Activated CD4-positive, alpha-beta memory T cell treated with anti-CD3 and anti-CD28 coated beads, Interleukin-2, amount 10 ng/mL, durations not matched to agents 7 days and 5 days (primary cell): ENCODE measurements at regions not wholly inside any gene's neighbourhood (a gene's known extent, or its start where the extent isn't known, plus 50 kb on each side); places are given as distances from the start of the nearest gene placed in this dataset.
"Not testable (repeated sequence)": the region's sequence is repeated elsewhere in the genome, so short reads cannot be mapped to it uniquely, and the experiment has no call there.

Experiments
- CTCF ChIA-PET: fragments of 350-600 bp; sonication (Branson Sonifier 250); formaldehyde crosslinking; loops from one replicate; lab custom pipeline; 2021; ENCODE audit warnings: antibody characterized with exemption, inconsistent platforms; lab: Charles Lee
- POLR2A ChIA-PET: fragments of 350-600 bp; sonication (Branson Sonifier 250); formaldehyde crosslinking; loops from one replicate; lab custom pipeline; 2021; ENCODE audit warnings: antibody characterized with exemption; lab: Charles Lee
- DNase-seq: peaks from one replicate; pipeline ENCODE4 v3.0.0-alpha.2; 2020
- H3K27ac Mint-ChIP-seq: one replicate; pipeline ENCODE4 v1.8.0; 2021; ENCODE audit warnings: mild to moderate bottlenecking, mixed read lengths
- H3K27me3 Mint-ChIP-seq: one replicate; pipeline ENCODE4 v1.8.0; 2021; ENCODE audit warnings: mixed read lengths
- H3K36me3 Mint-ChIP-seq: one replicate; pipeline ENCODE4 v1.8.0; 2021; ENCODE audit warnings: low read depth, mixed read lengths
- H3K4me1 Mint-ChIP-seq: one replicate; pipeline ENCODE4 v1.8.0; 2021; ENCODE audit warnings: mixed read lengths
- H3K4me3 Mint-ChIP-seq: one replicate; pipeline ENCODE4 v1.8.0; 2021; ENCODE audit warnings: mild to moderate bottlenecking, mixed read lengths
- H3K9me3 Mint-ChIP-seq: one replicate; pipeline ENCODE4 v1.8.0; 2021; ENCODE audit warnings: mixed read lengths

DNA sequence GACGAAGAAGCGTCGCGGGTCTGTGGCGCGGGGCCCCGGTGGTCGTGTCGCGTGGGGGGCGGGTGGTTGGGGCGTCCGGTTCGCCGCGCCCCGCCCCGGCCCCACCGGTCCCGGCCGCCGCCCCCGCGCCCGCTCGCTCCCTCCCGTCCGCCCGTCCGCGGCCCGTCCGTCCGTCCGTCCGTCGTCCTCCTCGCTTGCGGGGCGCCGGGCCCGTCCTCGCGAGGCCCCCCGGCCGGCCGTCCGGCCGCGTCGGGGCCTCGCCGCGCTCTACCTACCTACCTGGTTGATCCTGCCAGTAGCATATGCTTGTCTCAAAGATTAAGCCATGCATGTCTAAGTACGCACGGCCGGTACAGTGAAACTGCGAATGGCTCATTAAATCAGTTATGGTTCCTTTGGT lies 1533.5 kb upstream of the TPTE start:
- H3K27me3 Mint-ChIP-seq, H3K4me1 Mint-ChIP-seq, CTCF ChIA-PET, POLR2A ChIA-PET, H3K27ac Mint-ChIP-seq, DNase-seq, H3K4me3 Mint-ChIP-seq, H3K36me3 Mint-ChIP-seq: not testable (repeated sequence)
- H3K9me3 Mint-ChIP-seq, result peaks cover 40% of the 10 kb centered on the region

DNA sequence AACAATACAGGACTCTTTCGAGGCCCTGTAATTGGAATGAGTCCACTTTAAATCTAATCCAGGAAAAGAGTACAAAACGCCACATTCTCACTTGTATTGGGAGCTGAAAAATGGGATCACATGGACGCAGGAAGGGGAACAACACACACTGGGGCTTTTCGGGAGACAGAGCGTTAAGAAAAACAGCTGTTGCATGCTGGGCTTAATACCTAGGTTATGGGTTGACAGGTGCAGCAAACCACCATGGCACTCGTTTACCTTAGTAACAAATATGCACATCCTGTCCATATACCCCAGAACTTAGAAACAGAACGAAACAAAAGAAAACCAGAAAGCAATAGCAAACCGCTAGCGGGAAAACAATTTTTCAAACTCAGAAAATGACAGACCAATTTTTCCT lies 1532.7 kb upstream of the TPTE start:
- H3K9me3 Mint-ChIP-seq, result peaks cover 47% of the 10 kb centered on the region
- H3K27ac Mint-ChIP-seq, result no peak overlapping the region
- POLR2A ChIA-PET, result no interaction called here
- DNase-seq, result no peak
- no peak overlapping the region for H3K4me3 Mint-ChIP-seq
- CTCF ChIA-PET, result no interaction called here
- H3K4me1 Mint-ChIP-seq, result no peaks in the 10 kb centered on the region
- H3K27me3 Mint-ChIP-seq, result no peaks in the 10 kb centered on the region
- no peaks in the 10 kb centered on the region for H3K36me3 Mint-ChIP-seq

DNA sequence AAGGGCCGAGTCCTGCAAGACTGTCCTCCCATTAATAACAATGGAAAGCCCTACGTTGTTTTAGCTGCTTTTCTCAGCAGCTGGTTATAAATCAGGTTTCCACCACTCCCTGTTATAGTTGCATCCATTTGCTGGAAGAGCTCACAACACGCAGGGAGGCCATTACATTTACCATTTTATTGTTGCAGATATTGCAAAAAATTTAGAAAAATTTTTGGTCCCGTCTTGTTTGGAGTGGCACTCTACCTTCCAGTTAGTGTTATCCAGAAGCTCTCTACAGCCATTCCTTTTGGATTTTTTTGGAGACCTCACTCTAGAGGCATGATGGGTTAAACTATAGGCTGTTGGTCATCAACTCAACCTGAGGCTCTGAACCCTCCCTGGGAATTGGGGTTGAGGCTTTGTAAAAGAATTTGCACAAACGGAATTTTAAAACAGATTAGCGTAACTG lies 1532.1 kb upstream of the TPTE start:
- no peak overlapping the region for H3K4me3 Mint-ChIP-seq
- ChIA-PET CTCF (no interaction called here), POLR2A (no interaction called here)
- H3K9me3 Mint-ChIP-seq, result peaks cover 50% of the 10 kb centered on the region
- no peak overlapping the region for H3K27ac Mint-ChIP-seq
- no peaks in the 10 kb centered on the region for H3K36me3 Mint-ChIP-seq
- DNase-seq, result no peak
- H3K27me3 Mint-ChIP-seq, result no peaks in the 10 kb centered on the region
- no peaks in the 10 kb centered on the region for H3K4me1 Mint-ChIP-seq

GRCh38 chr21:8989721-8990325 lies 1531.6 kb upstream of the TPTE start:
- H3K36me3 Mint-ChIP-seq, result no peaks in the 10 kb centered on the region
- peaks cover 53% of the 10 kb centered on the region for H3K9me3 Mint-ChIP-seq
- no peaks in the 10 kb centered on the region for H3K27me3 Mint-ChIP-seq
- POLR2A ChIA-PET, result no interaction called here
- no peak for DNase-seq
- no peaks in the 10 kb centered on the region for H3K4me1 Mint-ChIP-seq
- CTCF ChIA-PET, result no interaction called here
- H3K27ac Mint-ChIP-seq, result no peak overlapping the region
- H3K4me3 Mint-ChIP-seq, result no peak overlapping the region

GRCh38 chr21:8990326-8991087 lies 1530.9 kb upstream of the TPTE start:
- Mint-ChIP-seq H3K36me3 (no peaks in the 10 kb centered on the region), H3K27me3 (no peaks in the 10 kb centered on the region), H3K4me1 (no peaks in the 10 kb centered on the region), H3K27ac (no peak overlapping the region), H3K4me3 (no peak overlapping the region), H3K9me3 (peaks cover 57% of the 10 kb centered on the region)
- DNase-seq, result no peak
- ChIA-PET POLR2A (no interaction called here), CTCF (no interaction called here)

DNA sequence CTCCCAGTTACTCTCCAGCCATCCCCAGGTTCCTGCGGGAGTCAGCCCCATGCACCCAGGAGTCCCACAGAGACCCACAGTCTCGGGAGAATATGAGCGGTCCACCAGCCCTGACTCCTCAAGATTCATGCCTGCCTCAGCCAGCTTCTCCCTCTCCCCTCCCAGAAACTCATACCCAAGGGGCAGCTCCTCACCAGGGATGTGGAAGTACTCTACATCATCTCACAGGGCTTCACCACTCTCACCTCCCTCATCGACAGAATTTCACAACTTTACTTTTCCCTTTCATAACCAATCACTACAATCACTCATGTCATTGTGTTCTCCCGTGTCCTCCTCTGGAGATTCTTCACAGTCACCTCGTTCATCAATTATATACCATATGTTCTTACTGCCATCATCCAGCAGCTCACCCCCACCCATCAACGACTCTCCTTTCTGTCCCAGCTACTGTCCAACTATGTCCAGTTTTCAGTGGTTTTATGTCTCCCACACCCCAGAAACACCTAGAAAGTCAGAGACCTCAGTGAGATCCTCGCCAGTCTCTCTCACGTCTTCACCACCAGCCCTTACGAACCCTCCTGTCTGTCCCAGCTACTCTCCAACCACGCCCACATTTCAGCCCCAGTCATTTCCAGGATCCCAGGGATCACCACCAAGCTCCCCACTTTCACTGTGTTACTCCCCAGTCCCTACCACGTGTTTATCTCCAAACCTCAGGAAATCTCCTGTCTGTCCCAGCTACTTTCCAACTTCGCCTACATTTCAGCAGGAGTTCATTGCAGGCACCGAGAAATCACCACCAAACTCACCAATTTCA lies 1530.1 kb upstream of the TPTE start:
- H3K27ac Mint-ChIP-seq, result no peak overlapping the region
- H3K36me3 Mint-ChIP-seq, result no peaks in the 10 kb centered on the region
- ChIA-PET POLR2A (no interaction called here), CTCF (no interaction called here)
- peaks cover 57% of the 10 kb centered on the region for H3K9me3 Mint-ChIP-seq
- H3K4me3 Mint-ChIP-seq, result no peak overlapping the region
- no peaks in the 10 kb centered on the region for H3K4me1 Mint-ChIP-seq
- no peak for DNase-seq
- H3K27me3 Mint-ChIP-seq, result no peaks in the 10 kb centered on the region

DNA sequence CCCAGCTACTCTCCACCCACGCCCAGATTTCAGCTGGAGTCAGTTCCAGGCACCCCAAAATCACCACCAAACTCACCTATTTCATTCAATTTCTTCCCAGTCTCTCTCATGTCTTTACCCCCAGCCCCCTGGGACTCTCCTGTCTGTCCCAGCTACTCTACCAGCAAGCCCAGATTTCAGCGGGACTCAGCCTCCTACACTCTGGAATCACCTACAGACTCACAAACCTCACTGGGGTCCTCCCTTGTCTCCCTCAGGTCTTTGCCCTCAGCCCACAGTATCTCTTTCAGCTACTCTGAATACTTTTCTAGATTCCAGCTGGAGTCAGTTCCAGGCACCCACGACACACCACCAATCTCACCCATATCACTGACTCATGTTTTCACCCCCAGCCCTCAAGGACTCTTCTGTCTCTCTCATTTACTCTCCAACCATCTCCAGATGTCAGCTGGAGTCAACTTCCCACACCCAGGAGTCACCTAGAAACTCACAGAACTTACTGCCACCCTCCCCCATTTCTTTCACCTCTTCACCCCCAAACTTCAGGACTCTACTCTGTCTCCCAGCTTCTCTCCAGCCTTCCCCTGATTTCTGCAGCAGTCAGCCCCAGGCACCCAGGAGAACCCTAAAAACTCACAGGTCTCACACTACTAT lies 1529.3 kb upstream of the TPTE start:
- Mint-ChIP-seq H3K27me3 (no peaks in the 10 kb centered on the region), H3K4me3 (no peak overlapping the region), H3K9me3 (peaks cover 57% of the 10 kb centered on the region), H3K36me3 (no peaks in the 10 kb centered on the region), H3K27ac (no peak overlapping the region), H3K4me1 (no peaks in the 10 kb centered on the region)
- CTCF ChIA-PET, result no interaction called here
- POLR2A ChIA-PET, result interaction anchor here (0.5 kb wide), 1 partner anchor 62 kb away, joined by 3 read pairs; no protein-coding TSS in a partner anchor
- no peak for DNase-seq

DNA sequence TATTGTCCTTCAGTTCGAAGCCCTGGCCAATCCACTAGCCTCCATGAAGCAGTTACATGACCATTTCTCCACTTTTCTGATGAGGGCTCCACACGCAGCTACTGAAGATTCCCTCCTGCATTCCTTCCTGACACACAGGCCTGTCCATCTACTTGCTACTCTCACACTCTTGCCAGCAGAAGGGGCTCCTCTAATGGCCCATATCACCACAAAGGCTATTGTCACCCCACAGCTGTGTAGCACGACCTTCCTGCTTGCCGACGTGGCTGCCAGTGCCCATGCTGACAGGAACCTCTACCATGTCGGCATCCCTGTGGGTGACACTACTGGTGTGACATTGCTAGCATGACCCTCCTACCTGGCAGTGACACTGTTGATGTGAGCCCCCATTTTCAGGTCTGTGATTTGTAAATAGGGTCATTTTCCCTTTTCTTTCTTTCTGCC lies 1528.6 kb upstream of the TPTE start:
- H3K4me3 Mint-ChIP-seq, result no peak overlapping the region
- no peak for DNase-seq
- H3K9me3 Mint-ChIP-seq, result peaks cover 57% of the 10 kb centered on the region
- ChIA-PET POLR2A (interaction anchor here (0.5 kb wide), 1 partner anchor 61 kb away, joined by 3 read pairs; no protein-coding TSS in a partner anchor), CTCF (no interaction called here)
- no peaks in the 10 kb centered on the region for H3K27me3 Mint-ChIP-seq
- no peak overlapping the region for H3K27ac Mint-ChIP-seq
- no peaks in the 10 kb centered on the region for H3K36me3 Mint-ChIP-seq
- H3K4me1 Mint-ChIP-seq, result no peaks in the 10 kb centered on the region

DNA sequence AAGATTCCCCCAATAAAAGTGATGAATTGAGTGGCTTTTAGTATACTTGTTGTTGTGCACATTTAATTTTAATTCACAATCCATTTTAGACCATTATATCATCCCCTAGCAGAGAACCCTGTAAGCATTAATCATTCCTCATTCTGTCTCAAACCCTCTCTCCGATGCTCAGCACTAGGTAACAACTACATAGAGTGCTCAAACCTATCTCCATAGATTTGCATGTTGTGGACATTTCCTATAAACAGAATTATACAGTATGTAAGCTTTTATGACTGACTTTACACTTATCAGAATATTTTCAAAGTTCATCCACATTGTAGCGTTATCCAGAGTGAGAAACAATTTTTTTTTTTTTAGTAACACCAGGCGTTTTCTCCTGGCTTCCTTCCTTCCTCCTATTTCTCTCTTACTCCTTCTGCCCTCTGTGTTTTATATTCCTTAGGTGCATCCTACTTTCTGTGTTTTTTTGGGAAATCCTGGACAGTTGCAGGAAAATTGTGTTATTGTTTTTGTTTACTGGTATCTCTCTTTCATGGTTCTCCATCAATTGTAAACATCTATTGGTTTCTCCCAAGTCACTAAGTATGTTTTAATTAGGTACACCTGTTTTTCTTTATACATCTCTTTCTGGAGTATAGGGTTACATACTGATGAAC lies 1528.0 kb upstream of the TPTE start:
- Mint-ChIP-seq H3K4me3 (no peak overlapping the region), H3K9me3 (peaks cover 57% of the 10 kb centered on the region), H3K36me3 (no peaks in the 10 kb centered on the region), H3K27ac (no peak overlapping the region), H3K27me3 (no peaks in the 10 kb centered on the region), H3K4me1 (no peaks in the 10 kb centered on the region)
- POLR2A ChIA-PET, result no interaction called here
- no peak for DNase-seq
- CTCF ChIA-PET, result no interaction called here

- no peak for DNase-seq
- Mint-ChIP-seq H3K4me3 (no peak overlapping the region), H3K9me3 (peaks cover 51% of the 10 kb centered on the region), H3K27me3 (no peaks in the 10 kb centered on the region), H3K27ac (no peak overlapping the region), H3K4me1 (no peaks in the 10 kb centered on the region), H3K36me3 (no peaks in the 10 kb centered on the region)
- ChIA-PET POLR2A (no interaction called here), CTCF (no interaction called here)
Observed at GRCh38 chr21:8993943-8994639, 1527.3 kb upstream of the TPTE start.

- POLR2A ChIA-PET, result no interaction called here
- DNase-seq, result no peak
- Mint-ChIP-seq H3K36me3 (no peaks in the 10 kb centered on the region), H3K9me3 (peaks cover 45% of the 10 kb centered on the region), H3K4me3 (no peak overlapping the region), H3K27me3 (no peaks in the 10 kb centered on the region), H3K27ac (no peak overlapping the region), H3K4me1 (no peaks in the 10 kb centered on the region)
- CTCF ChIA-PET, result no interaction called here
Observed at GRCh38 chr21:8994640-8995511, 1526.5 kb upstream of the TPTE start.
